ENCODE measurements at regions not wholly inside any gene's neighbourhood (a gene's known extent, or its start where the extent isn't known, plus 50 kb on each side); places are given as distances from the start of the nearest gene placed in this dataset.

GRCh38 chr1:114214016-114214415 lies 60.3 kb upstream of the SYT6 start:
- TF ChIP-seq POLR2AphosphoS5 (IDR thresholded peaks at IDR 0.05; ENCODE audit: low read depth, low read length) (no peak), USF2 (IDR thresholded peaks at IDR 0.05; ENCODE audit: borderline replicate concordance, low read depth, low read length) (no peak), MAX (IDR thresholded peaks at IDR 0.05; ENCODE audit: low read depth) (no peak), TEAD4 (IDR thresholded peaks at IDR 0.05; ENCODE audit: borderline replicate concordance, insufficient read depth) (no peak), CTCF (IDR thresholded peaks at IDR 0.05) (no peak), RFX5 (IDR thresholded peaks at IDR 0.05; ENCODE audit: low read length) (no peak), RCOR1 (IDR thresholded peaks at IDR 0.05; ENCODE audit: low read length) (no peak), ELF1 (IDR thresholded peaks at IDR 0.05) (no peak)
